OCI-LY1 (cell line): ENCODE measurements at regions not wholly inside any gene's neighbourhood (a gene's known extent, or its start where the extent isn't known, plus 50 kb on each side); places are given as distances from the start of the nearest gene placed in this dataset.

Experiments
- CTCF ChIP-seq: fragments of 200-600 bp; sonication (generic), shearing (Covaris generic); IDR thresholded peaks from 2 replicates; pipeline ENCODE4 v1.5.1; 2017; ENCODE audit warnings: mild to moderate bottlenecking, antibody characterized with exemption, low read length, moderate library complexity, mixed read lengths
- EZH2 ChIP-seq: fragments of 200-600 bp; sonication (generic), shearing (Covaris generic); IDR thresholded peaks from 2 replicates; pipeline ENCODE4 v1.8.0; 2017; ENCODE audit warnings: borderline replicate concordance, mixed run types, mild to moderate bottlenecking, antibody characterized with exemption, low read length, moderate library complexity, mixed read lengths

GRCh38 chr3:103494011-103494410 lies 1059.2 kb downstream of the ZPLD1 start:
- TF ChIP-seq CTCF (no peak), EZH2 (no peak)
